Breast epithelium (tissue), 4 donors: ENCODE measurements at regions not wholly inside any gene's neighbourhood (a gene's known extent, or its start where the extent isn't known, plus 50 kb on each side); places are given as distances from the start of the nearest gene placed in this dataset.

Experiments used
- DNase-seq, 2 donors: peaks; one replicate each; pipeline ENCODE4 v3.0.0-alpha.2; 2019; ENCODE audit warnings: low spot score in 2 of 2
- H3K27ac ChIP-seq, 2 donors: fragments of 200-600 bp; sonication (generic) in 1 of 2; one replicate each; pipeline ENCODE4 v1.5.1; 2016 to 2019; ENCODE audit warnings: mild to moderate bottlenecking in 1 of 2
- H3K27me3 ChIP-seq, 2 donors: fragments of 200-600 bp; sonication (generic) in 1 of 2; one replicate each; pipeline versions ENCODE4 v1.5.1 to v1.6.0; 2017 to 2019; ENCODE audit warnings: control low read depth in 1 of 2, mild to moderate bottlenecking in 1 of 2
- H3K36me3 ChIP-seq: fragments of 200-600 bp; one replicate; pipeline ENCODE4 v1.5.1; 2019
- H3K4me1 ChIP-seq, 2 donors: fragments of 200-600 bp; sonication (generic); one replicate each; pipeline ENCODE4 v1.5.1; 2016 to 2019; ENCODE audit warnings: control low read depth in 1 of 2
- H3K4me3 ChIP-seq, 3 donors: fragments of 200-600 bp; sonication (generic); 1 replicate in 2 of 3; 2 replicates in 1 of 3; pipeline ENCODE4 v1.5.1; 2016 to 2019; ENCODE audit warnings: mild to moderate bottlenecking in 3 of 3, moderate library complexity in 2 of 3
- H3K9me3 ChIP-seq, 2 donors: fragments of 200-600 bp; sonication (generic) in 1 of 2; one replicate each; pipeline ENCODE4 v1.5.1; 2016 to 2019; ENCODE audit warnings: control low read depth in 1 of 2
- POLR2A ChIP-seq: fragments of 450-650 bp; IDR thresholded peaks from one replicate; pipeline ENCODE4 v1.6.1; 2016; ENCODE audit warnings: antibody characterized with exemption, mild to moderate bottlenecking, moderate library complexity
- POLR2AphosphoS5 ChIP-seq, 3 donors: sonication (generic); formaldehyde crosslinking; IDR thresholded peaks; one replicate each; pipeline ENCODE4 v1.6.1; 2017; ENCODE audit warnings: antibody characterized with exemption in 3 of 3
- intact Hi-C: fragments of 100-400 bp; cut with DNase I; formaldehyde crosslinking; loops from one replicate; pipeline ENCODE4 v1.15.1; 2023; ENCODE audit warnings: low total_unique reads
- TF ChIP-seq, protein P1 (sequence below), 3 donors: fragments of 450-650 bp; IDR thresholded peaks; one replicate each; pipeline ENCODE4 v1.5.1; 2016 to 2017; ENCODE audit warnings: antibody characterized with exemption in 3 of 3, mild to moderate bottlenecking in 3 of 3, moderate library complexity in 3 of 3

- Histone ChIP-seq H3K27me3 (no peaks in the 10 kb centered on the region), H3K36me3 (no peaks in the 10 kb centered on the region), H3K4me1 (no peaks in the 10 kb centered on the region), H3K4me3 (no peak overlapping the region), H3K27ac (no peak overlapping the region), H3K9me3 (peaks cover 5 to 7% of the 10 kb centered on the region in 2 donors)
- no peak for TF ChIP-seq POLR2A
- TF ChIP-seq, protein P1, sequence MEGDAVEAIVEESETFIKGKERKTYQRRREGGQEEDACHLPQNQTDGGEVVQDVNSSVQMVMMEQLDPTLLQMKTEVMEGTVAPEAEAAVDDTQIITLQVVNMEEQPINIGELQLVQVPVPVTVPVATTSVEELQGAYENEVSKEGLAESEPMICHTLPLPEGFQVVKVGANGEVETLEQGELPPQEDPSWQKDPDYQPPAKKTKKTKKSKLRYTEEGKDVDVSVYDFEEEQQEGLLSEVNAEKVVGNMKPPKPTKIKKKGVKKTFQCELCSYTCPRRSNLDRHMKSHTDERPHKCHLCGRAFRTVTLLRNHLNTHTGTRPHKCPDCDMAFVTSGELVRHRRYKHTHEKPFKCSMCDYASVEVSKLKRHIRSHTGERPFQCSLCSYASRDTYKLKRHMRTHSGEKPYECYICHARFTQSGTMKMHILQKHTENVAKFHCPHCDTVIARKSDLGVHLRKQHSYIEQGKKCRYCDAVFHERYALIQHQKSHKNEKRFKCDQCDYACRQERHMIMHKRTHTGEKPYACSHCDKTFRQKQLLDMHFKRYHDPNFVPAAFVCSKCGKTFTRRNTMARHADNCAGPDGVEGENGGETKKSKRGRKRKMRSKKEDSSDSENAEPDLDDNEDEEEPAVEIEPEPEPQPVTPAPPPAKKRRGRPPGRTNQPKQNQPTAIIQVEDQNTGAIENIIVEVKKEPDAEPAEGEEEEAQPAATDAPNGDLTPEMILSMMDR (IDR thresholded peaks at IDR 0.05), result no peak
- no peak for TF ChIP-seq POLR2AphosphoS5 (IDR thresholded peaks at IDR 0.05)
- intact Hi-C loops, result no loop called here
- DNase-seq, result no peak
Measured at GRCh38 chr16:64829678-64830077, 292.2 kb downstream of the CDH11 start.

- Histone ChIP-seq H3K4me3 (no peak overlapping the region), H3K9me3 (no peaks in the 10 kb centered on the region), H3K27me3 (no peaks in the 10 kb centered on the region), H3K4me1 (no peaks in the 10 kb centered on the region), H3K36me3 (no peaks in the 10 kb centered on the region), H3K27ac (no peak overlapping the region)
- TF ChIP-seq POLR2A, result no peak
- TF ChIP-seq, protein P1 (IDR thresholded peaks at IDR 0.05), result no peak
- no peak for TF ChIP-seq POLR2AphosphoS5 (IDR thresholded peaks at IDR 0.05)
- no peak for DNase-seq
- intact Hi-C loops, result no loop called here
Measured at GRCh38 chr16:64826374-64826773, 295.5 kb downstream of the CDH11 start.

DNA sequence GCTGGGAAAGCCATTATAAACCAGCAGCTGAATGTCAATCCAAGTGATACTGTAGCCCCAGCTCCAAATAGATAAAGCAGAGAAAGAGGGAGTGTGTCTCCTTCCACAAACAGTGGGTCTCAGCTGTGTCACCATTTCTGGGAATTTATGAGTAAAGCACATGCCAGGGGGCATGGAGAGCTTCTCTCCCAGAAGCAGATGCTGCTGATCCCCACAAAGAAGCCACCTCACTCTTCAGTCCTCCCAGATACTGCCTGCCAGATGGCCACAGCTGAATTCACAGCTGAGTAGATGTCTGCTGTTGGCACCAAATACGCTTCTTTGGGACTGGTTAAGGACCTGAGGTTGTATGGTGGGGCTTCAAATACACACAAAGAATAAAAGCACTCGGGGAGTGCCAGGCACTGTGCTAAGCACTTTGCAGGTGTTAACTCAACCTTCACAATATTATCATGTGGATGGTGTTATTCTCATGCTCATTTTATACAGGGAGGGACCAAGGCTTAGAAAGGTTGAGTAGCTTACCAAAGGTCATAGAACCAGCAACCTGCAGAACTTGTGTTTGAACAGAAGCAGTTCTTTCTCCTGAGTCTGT, 298.3 kb downstream of the CDH11 start:
- intact Hi-C loops, result no loop called here
- no peak for DNase-seq
- no peak overlapping the region for H3K4me3 ChIP-seq
- no peaks in the 10 kb centered on the region for H3K4me1 ChIP-seq
- H3K36me3 ChIP-seq, result no peaks in the 10 kb centered on the region
- H3K9me3 ChIP-seq, result no peaks in the 10 kb centered on the region
- H3K27ac ChIP-seq, result no peak overlapping the region
- H3K27me3 ChIP-seq, result no peaks in the 10 kb centered on the region
- TF ChIP-seq POLR2A (no peak), POLR2AphosphoS5 (IDR thresholded peaks at IDR 0.05) (no peak)
- TF ChIP-seq, protein P1 (IDR thresholded peaks at IDR 0.05), result no peak

DNA sequence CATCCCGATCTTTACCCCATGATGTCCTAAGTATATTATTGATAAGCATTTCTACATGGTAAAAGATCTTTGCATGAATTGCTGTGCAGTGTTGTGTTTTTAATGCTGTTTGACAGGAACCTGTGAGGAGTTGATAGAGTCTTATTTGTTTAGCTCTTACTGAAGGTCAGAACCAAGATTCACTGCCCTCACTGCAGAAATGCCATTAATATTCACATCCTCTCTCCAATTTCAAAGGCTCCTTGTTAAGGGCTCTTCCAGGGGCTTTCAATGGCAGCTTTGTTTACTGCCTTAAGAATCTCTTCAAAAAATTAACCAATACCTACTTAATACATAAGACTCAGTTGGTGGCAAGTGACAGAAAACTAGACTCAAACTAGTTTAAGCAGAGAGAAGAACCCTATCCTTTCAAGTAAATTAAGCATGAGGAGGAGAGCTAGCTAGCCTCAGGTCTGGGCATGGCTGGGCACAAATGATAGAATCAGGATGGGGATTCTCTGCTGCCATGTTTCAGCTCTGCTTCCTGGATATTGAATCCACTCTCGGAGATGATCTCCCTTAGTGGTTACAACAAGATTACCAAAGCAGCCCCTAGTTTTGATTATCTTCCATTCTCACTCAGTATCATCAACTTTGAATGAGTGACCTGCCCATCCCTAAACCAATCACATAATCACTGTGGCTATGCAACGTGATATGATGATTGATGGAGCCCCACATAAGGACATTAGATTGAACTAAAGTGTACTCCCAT, 311.8 kb downstream of the CDH11 start:
- Histone ChIP-seq H3K27me3 (no peaks in the 10 kb centered on the region), H3K27ac (no peak overlapping the region), H3K4me3 (no peak overlapping the region), H3K36me3 (no peaks in the 10 kb centered on the region), H3K4me1 (no peaks in the 10 kb centered on the region), H3K9me3 (no peaks in the 10 kb centered on the region)
- intact Hi-C loops, result no loop called here
- TF ChIP-seq POLR2A (no peak), POLR2AphosphoS5 (IDR thresholded peaks at IDR 0.05) (no peak)
- TF ChIP-seq, protein P1 (IDR thresholded peaks at IDR 0.05), result no peak
- DNase-seq, result no peak

DNA sequence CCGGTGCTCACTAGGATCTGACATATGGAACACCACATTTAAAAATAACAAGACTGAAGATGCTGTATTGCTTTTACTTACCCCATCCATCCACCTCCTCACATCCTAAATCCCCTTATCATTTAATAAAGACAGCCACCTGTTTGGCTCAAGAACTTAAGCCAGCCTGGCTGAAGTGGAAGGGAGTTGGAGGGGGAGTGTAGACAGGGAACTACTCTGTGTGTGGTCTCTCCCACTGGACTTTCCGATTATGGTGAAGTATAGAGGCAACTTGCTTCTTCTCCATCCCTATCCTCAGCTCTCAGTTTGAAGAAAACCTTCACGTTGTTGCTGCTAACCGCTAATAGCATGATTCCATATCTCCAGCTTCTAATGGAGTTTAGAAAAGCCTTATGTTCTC, 313.4 kb downstream of the CDH11 start:
- TF ChIP-seq POLR2A (no peak), POLR2AphosphoS5 (IDR thresholded peaks at IDR 0.05) (no peak)
- no peak overlapping the region for H3K27ac ChIP-seq
- no peaks in the 10 kb centered on the region for H3K27me3 ChIP-seq
- no peaks in the 10 kb centered on the region for H3K4me1 ChIP-seq
- intact Hi-C loops, result no loop called here
- H3K9me3 ChIP-seq, result no peaks in the 10 kb centered on the region
- DNase-seq, result no peak
- H3K4me3 ChIP-seq, result no peak overlapping the region
- H3K36me3 ChIP-seq, result no peaks in the 10 kb centered on the region
